ENCODE measurements at regions not wholly inside any gene's neighbourhood (a gene's known extent, or its start where the extent isn't known, plus 50 kb on each side); places are given as distances from the start of the nearest gene placed in this dataset.

GRCh38 chr2:156087875-156088274 is 244.6 kb downstream of the NR4A2 start:
- no peak for DNase-seq

- no peak for DNase-seq
Observed at GRCh38 chr2:156083763-156084493, 248.6 kb downstream of the NR4A2 start.

GRCh38 chr2:156079845-156080244 is 252.7 kb downstream of the NR4A2 start:
- no peak for DNase-seq

- DNase-seq: no peak
Observed at GRCh38 chr2:156077041-156077742, 255.3 kb downstream of the NR4A2 start.

- DNase-seq: no peak
Observed at GRCh38 chr2:156065912-156066311, 266.6 kb downstream of the NR4A2 start.

- DNase-seq: no peak
Observed at GRCh38 chr2:156064540-156064939, 268.0 kb downstream of the NR4A2 start.

GRCh38 chr2:156057647-156058046 is 274.9 kb downstream of the NR4A2 start:
- no peak for DNase-seq

- DNase-seq: no peak
Observed at GRCh38 chr2:156054983-156055382, 277.5 kb downstream of the NR4A2 start.

- DNase-seq: no peak
Observed at GRCh38 chr2:156046900-156047299, 285.6 kb downstream of the NR4A2 start.

GRCh38 chr2:156042895-156043294 is 289.6 kb downstream of the NR4A2 start:
- no peak for DNase-seq

- DNase-seq: no peak
Observed at GRCh38 chr2:156038021-156038420, 294.5 kb downstream of the NR4A2 start.

GRCh38 chr2:156037482-156037881 is 295.0 kb downstream of the NR4A2 start:
- no peak for DNase-seq

- DNase-seq: no peak
Observed at GRCh38 chr2:156031121-156031520, 301.4 kb downstream of the NR4A2 start.

GRCh38 chr2:156023229-156023869 is 309.2 kb downstream of the NR4A2 start:
- no peak for DNase-seq

GRCh38 chr2:156021146-156022040 is 311.1 kb downstream of the NR4A2 start:
- no peak for DNase-seq

GRCh38 chr2:156019341-156019740 is 313.2 kb downstream of the NR4A2 start:
- DNase-seq: no peak

GRCh38 chr2:156017341-156017885 is 315.1 kb downstream of the NR4A2 start:
- no peak for DNase-seq

- no peak for DNase-seq
Observed at GRCh38 chr2:156009293-156009692, 323.2 kb downstream of the NR4A2 start.

- DNase-seq: no peak
Observed at GRCh38 chr2:156006721-156007618, 325.6 kb downstream of the NR4A2 start.

GRCh38 chr2:156005999-156006712 is 326.4 kb downstream of the NR4A2 start:
- no peak for DNase-seq

All from left kidney (tissue), 1 donor.